ENCODE measurements at regions not wholly inside any gene's neighbourhood (a gene's known extent, or its start where the extent isn't known, plus 50 kb on each side); places are given as distances from the start of the nearest gene placed in this dataset.

DNA sequence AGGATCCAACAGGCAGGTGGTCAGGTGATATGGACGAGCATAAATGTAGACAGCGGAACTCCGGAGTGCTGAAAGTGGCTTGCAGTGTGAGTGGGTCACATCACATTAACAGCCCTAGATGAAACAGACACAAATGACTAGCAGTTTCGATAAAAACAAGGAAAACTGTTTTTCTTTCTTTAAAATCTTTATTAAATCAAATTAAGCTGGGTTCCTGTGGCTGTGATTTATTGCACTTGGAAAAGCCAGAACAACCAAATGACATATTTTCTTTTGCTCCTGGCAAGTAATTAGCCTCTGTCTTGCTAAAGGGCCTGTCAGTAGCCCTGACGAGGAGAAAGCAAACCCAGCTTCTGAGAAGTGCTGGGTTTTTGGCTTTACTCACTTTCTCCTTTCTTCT, 152.9 kb upstream of the DDX18 start:
- Histone ChIP-seq H3K4me3 (ENCODE audit: insufficient read depth, low read length, poor library complexity, severe bottlenecking) (no peak overlapping the region), H3K36me3 (ENCODE audit: low read length) (no peaks in the 10 kb centered on the region), H3F3A (ENCODE audit: insufficient read depth) (no peaks in the 10 kb centered on the region), H3K4me2 (ENCODE audit: low read depth, low read length, poor library complexity, severe bottlenecking) (no peak overlapping the region), H3K27me3 (ENCODE audit: low read length) (0 out of 2 replicates have a peak, but pooled peaks cover 3% of the 10 kb centered on the region), H3K9me2 (replicated peaks; ENCODE audit: insufficient read depth, low read length) (no peaks in the 10 kb centered on the region), H2AFZ (ENCODE audit: low read depth, low read length, severe bottlenecking) (no peak overlapping the region), H3K79me2 (ENCODE audit: insufficient read depth, low read length) (no peaks in the 10 kb centered on the region), H3K9me3 (ENCODE audit: insufficient read depth, low read length) (no peaks in the 10 kb centered on the region), H3K9ac (ENCODE audit: low read length) (no peak overlapping the region), H3K27ac (ENCODE audit: low read depth, low read length) (no peak overlapping the region), H4K20me1 (ENCODE audit: low read depth, low read length) (no peaks in the 10 kb centered on the region)
- TF ChIP-seq, protein P1, sequence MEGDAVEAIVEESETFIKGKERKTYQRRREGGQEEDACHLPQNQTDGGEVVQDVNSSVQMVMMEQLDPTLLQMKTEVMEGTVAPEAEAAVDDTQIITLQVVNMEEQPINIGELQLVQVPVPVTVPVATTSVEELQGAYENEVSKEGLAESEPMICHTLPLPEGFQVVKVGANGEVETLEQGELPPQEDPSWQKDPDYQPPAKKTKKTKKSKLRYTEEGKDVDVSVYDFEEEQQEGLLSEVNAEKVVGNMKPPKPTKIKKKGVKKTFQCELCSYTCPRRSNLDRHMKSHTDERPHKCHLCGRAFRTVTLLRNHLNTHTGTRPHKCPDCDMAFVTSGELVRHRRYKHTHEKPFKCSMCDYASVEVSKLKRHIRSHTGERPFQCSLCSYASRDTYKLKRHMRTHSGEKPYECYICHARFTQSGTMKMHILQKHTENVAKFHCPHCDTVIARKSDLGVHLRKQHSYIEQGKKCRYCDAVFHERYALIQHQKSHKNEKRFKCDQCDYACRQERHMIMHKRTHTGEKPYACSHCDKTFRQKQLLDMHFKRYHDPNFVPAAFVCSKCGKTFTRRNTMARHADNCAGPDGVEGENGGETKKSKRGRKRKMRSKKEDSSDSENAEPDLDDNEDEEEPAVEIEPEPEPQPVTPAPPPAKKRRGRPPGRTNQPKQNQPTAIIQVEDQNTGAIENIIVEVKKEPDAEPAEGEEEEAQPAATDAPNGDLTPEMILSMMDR (IDR thresholded peaks at IDR 0.05; ENCODE audit: insufficient read depth, low read length, poor library complexity, severe bottlenecking): no peak
- TF ChIP-seq EZH2phosphoT487 (conservative IDR thresholded peaks at IDR 0.05; ENCODE audit: low read length): no peak

DNA sequence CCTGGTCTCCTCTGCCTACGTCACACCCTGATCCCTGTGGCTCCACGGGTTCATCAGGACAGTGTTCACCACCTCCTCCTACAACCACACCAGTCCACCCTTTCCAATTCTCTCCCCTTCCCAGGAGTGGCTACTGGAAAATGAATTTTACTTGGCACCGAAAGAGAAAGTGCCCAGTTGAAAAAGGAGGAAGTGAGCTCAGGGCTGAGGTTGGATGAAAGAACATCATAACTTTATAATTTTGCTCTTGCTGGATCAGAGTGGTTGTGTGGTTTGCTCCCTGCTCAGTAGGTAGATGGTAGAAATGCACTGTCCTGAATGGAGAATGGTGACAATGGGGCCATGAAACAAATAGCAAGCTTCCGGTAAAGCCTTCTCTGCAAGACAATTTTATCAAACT, 140.3 kb upstream of the DDX18 start:
- H4K20me1 ChIP-seq (ENCODE audit: low read depth, low read length): no peaks in the 10 kb centered on the region
- no peaks in the 10 kb centered on the region for H3K36me3 ChIP-seq (ENCODE audit: low read length)
- H3K27me3 ChIP-seq (ENCODE audit: low read length): no peaks in the 10 kb centered on the region
- no peak overlapping the region for H3K27ac ChIP-seq (ENCODE audit: low read depth, low read length)
- no peak overlapping the region for H2AFZ ChIP-seq (ENCODE audit: low read depth, low read length, severe bottlenecking)
- H3K9me3 ChIP-seq (ENCODE audit: insufficient read depth, low read length): peaks cover 11% of the 10 kb centered on the region; the same call in 1 of the 2 replicates
- no peaks in the 10 kb centered on the region for H3F3A ChIP-seq (ENCODE audit: insufficient read depth)
- no peak overlapping the region for H3K4me3 ChIP-seq (ENCODE audit: insufficient read depth, low read length, poor library complexity, severe bottlenecking)
- H3K4me2 ChIP-seq (ENCODE audit: low read depth, low read length, poor library complexity, severe bottlenecking): no peak overlapping the region
- H3K9ac ChIP-seq (ENCODE audit: low read length): no peak overlapping the region
- TF ChIP-seq EZH2phosphoT487 (conservative IDR thresholded peaks at IDR 0.05; ENCODE audit: low read length): no peak
- TF ChIP-seq, protein P1 (IDR thresholded peaks at IDR 0.05; ENCODE audit: insufficient read depth, low read length, poor library complexity, severe bottlenecking): no peak
- H3K79me2 ChIP-seq (ENCODE audit: insufficient read depth, low read length): no peaks in the 10 kb centered on the region
- no peaks in the 10 kb centered on the region for H3K9me2 ChIP-seq (replicated peaks; ENCODE audit: insufficient read depth, low read length)

DNA sequence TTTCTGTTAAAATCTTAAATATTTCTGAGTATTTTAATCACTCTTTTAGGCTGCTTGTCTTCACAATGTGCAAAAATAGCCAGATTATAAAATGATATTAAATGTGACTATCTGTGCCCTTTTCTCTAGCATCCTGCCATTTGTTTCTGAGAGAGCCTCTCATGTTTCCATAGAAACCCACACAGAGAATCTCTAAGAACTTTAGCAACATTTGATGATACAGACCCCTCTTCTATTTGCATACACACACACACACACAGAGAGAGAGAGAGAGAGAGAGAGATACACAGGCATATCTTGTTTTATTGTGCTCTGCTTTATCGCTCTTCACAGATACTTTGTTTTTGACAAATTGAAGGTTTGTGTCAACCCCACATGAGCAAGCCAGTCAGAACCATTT, 134.5 kb upstream of the DDX18 start:
- Histone ChIP-seq H2AFZ (ENCODE audit: low read depth, low read length, severe bottlenecking) (no peak overlapping the region), H3K4me3 (ENCODE audit: insufficient read depth, low read length, poor library complexity, severe bottlenecking) (no peak overlapping the region), H4K20me1 (ENCODE audit: low read depth, low read length) (no peaks in the 10 kb centered on the region), H3K36me3 (ENCODE audit: low read length) (no peaks in the 10 kb centered on the region), H3K4me2 (ENCODE audit: low read depth, low read length, poor library complexity, severe bottlenecking) (no peak overlapping the region), H3K27me3 (ENCODE audit: low read length) (no peaks in the 10 kb centered on the region), H3K9ac (ENCODE audit: low read length) (no peak overlapping the region), H3K79me2 (ENCODE audit: insufficient read depth, low read length) (no peaks in the 10 kb centered on the region), H3K9me3 (ENCODE audit: insufficient read depth, low read length) (no peaks in the 10 kb centered on the region), H3K9me2 (replicated peaks; ENCODE audit: insufficient read depth, low read length) (no peaks in the 10 kb centered on the region), H3K27ac (ENCODE audit: low read depth, low read length) (no peak overlapping the region), H3F3A (ENCODE audit: insufficient read depth) (no peaks in the 10 kb centered on the region)
- TF ChIP-seq, protein P1 (IDR thresholded peaks at IDR 0.05; ENCODE audit: insufficient read depth, low read length, poor library complexity, severe bottlenecking): no peak
- TF ChIP-seq EZH2phosphoT487 (conservative IDR thresholded peaks at IDR 0.05; ENCODE audit: low read length): no peak
